Adrenal gland (tissue), 5 donors: ENCODE measurements at regions not wholly inside any gene's neighbourhood (a gene's known extent, or its start where the extent isn't known, plus 50 kb on each side); places are given as distances from the start of the nearest gene placed in this dataset.

ENCODE experiments used
- CTCF ChIP-seq, 6 experiments: fragments of 450-650 bp in 4 of 6; fragments of 200-600 bp in 2 of 6; sonication (generic) in 1 of 6; IDR thresholded peaks; 1 replicate in 5 of 6; 2 replicates in 1 of 6; pipeline versions ENCODE4 v1.5.1 to v1.8.0; 2016 to 2021; ENCODE audit warnings: antibody characterized with exemption in 6 of 6, mild to moderate bottlenecking in 2 of 6, moderate library complexity in 1 of 6
- POLR2A ChIP-seq, 2 donors: fragments of 450-650 bp; IDR thresholded peaks; one replicate each; pipeline ENCODE4 v1.6.1; 2017; ENCODE audit warnings: antibody characterized with exemption in 2 of 2, mild to moderate bottlenecking in 2 of 2, moderate library complexity in 1 of 2
- donor health status: DM: no; HTN: no; CAD: no.

- no peak for TF ChIP-seq CTCF (IDR thresholded peaks at IDR 0.05)
- no peak for TF ChIP-seq POLR2A (IDR thresholded peaks at IDR 0.05)
Observed at GRCh38 chr2:129892773-129893172, 86.7 kb upstream of the RAB6C start.
